Tibial nerve (tissue), 4 donors: ENCODE measurements at regions not wholly inside any gene's neighbourhood (a gene's known extent, or its start where the extent isn't known, plus 50 kb on each side); places are given as distances from the start of the nearest gene placed in this dataset.
"Not testable (repeated sequence)": the region's sequence is repeated elsewhere in the genome, so short reads cannot be mapped to it uniquely, and the experiment has no call there.

Experiments
- DNase-seq, 2 donors: peaks; one replicate each; pipeline ENCODE4 v3.0.0-alpha.2; 2019; ENCODE audit warnings: low spot score in 2 of 2
- H3K27ac ChIP-seq, 4 donors: fragments of 200-600 bp; sonication (generic) in 3 of 4; one replicate each; pipeline ENCODE4 v1.5.1; 2017 to 2019; ENCODE audit warnings: mild to moderate bottlenecking in 1 of 4
- H3K27me3 ChIP-seq, 2 donors: fragments of 200-600 bp; sonication (generic) in 1 of 2; one replicate each; pipeline versions ENCODE4 v1.5.1 to v1.6.0; 2017 to 2019
- H3K36me3 ChIP-seq, 3 donors: fragments of 200-600 bp; sonication (generic); one replicate each; pipeline ENCODE4 v1.5.1; 2018 to 2019
- H3K4me1 ChIP-seq, 4 donors: fragments of 200-600 bp; sonication (generic) in 3 of 4; one replicate each; pipeline ENCODE4 v1.5.1; 2017 to 2019
- H3K4me3 ChIP-seq, 4 donors: fragments of 200-600 bp; sonication (generic) in 3 of 4; one replicate each; pipeline ENCODE4 v1.5.1; 2017 to 2019; ENCODE audit warnings: mild to moderate bottlenecking in 1 of 4, moderate library complexity in 1 of 4
- H3K9me3 ChIP-seq, 4 donors: fragments of 200-600 bp; sonication (generic) in 3 of 4; one replicate each; pipeline ENCODE4 v1.5.1; 2017 to 2019
- CTCF ChIP-seq, 5 experiments: fragments of 200-600 bp in 3 of 5; fragments of 450-650 bp in 2 of 5; sonication (generic) in 3 of 5; IDR thresholded peaks; one replicate each; pipeline ENCODE4 v1.5.1; 2016 to 2019; ENCODE audit warnings: antibody characterized with exemption in 5 of 5, mild to moderate bottlenecking in 3 of 5, moderate library complexity in 2 of 5
- EP300 ChIP-seq, 2 donors: sonication (generic); formaldehyde crosslinking; IDR thresholded peaks; one replicate each; pipeline ENCODE4 v1.6.1; 2017; ENCODE audit warnings: antibody characterized with exemption in 2 of 2, mild to moderate bottlenecking in 1 of 2
- POLR2A ChIP-seq, 2 donors: fragments of 450-650 bp; IDR thresholded peaks; one replicate each; pipeline ENCODE4 v1.6.1; 2017; ENCODE audit warnings: antibody characterized with exemption in 2 of 2, mild to moderate bottlenecking in 2 of 2, moderate library complexity in 2 of 2
- WGBS, 2 donors: methylation state at CpG; one replicate each; pipeline ENCODE4 v1.1.5; 2018; 5-methylcytosine and 5-hydroxymethylcytosine counted together

GRCh38 chr3:14268897-14269296 lies 90.3 kb downstream of the LSM3 start:
- H3K27ac ChIP-seq = no peak overlapping the region
- H3K36me3 ChIP-seq = no peaks in the 10 kb centered on the region
- H3K4me1 ChIP-seq = no peaks in the 10 kb centered on the region
- no peak overlapping the region for H3K4me3 ChIP-seq
- peaks cover 0 to 4% (median 0%) of the 10 kb centered on the region in 4 donors for H3K9me3 ChIP-seq
- no peak for TF ChIP-seq EP300 (IDR thresholded peaks at IDR 0.05)
- no peak for TF ChIP-seq CTCF (IDR thresholded peaks at IDR 0.05)
- TF ChIP-seq POLR2A (IDR thresholded peaks at IDR 0.05) = no peak
- H3K27me3 ChIP-seq = no peaks in the 10 kb centered on the region
- DNase-seq = no peak
- 94 to 100% methylated on average over 1 of the region's 1 CpG for WGBS, 2 donors

DNA sequence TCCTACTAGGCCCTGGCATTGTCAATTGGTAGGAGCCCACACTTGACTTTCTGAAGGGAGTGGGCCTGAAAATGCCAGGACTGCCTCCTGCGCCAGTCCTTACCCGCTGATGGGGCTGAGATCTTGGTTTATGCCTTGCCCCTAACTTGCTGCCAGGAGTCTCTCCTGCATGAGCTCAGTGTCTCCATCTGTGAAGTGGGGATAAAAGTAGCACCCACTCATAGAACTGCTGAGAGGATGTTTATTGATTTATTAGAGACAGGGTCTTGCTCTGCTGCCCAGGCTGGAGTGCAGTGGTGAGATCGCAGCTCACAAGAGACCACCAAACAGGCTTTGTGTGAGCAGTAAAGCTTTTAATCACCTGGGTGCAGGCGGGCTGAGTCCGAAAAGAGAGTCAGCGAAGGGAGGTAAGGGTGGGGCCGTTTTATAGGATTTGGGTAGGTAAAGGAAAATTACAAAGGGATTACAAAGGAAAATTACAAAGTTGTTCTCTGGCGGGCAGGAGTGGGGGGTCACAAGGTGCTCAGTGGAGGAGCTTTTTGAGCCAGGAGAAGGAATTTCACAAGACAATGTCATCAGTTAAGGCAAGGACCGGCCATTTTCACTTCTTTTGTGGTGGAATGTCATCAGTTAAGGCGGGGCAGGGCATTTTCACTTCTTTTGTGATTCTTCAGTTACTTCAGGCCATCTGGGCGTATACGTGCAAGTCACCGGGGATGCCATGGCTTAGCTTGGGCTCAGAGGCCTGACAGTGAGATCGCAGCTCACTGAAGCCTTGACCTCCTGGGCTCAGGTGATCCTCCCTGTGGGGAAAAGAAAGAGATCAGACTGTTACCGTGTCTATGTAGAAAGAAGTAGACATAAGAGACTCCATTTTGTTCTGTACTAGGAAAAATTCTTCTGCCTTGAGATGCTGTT lies 93.7 kb downstream of the LSM3 start:
- not testable (repeated sequence) for H3K27ac ChIP-seq, H3K27me3 ChIP-seq, H3K36me3 ChIP-seq, H3K4me1 ChIP-seq, H3K9me3 ChIP-seq, DNase-seq, H3K4me3 ChIP-seq
- WGBS, 2 donors = 80 to 82% methylated on average over 15 of the region's 15 CpGs

GRCh38 chr3:14272959-14273560 lies 94.4 kb downstream of the LSM3 start:
- not testable (repeated sequence) for H3K36me3 ChIP-seq, H3K27me3 ChIP-seq, H3K4me1 ChIP-seq, H3K9me3 ChIP-seq, H3K27ac ChIP-seq, H3K4me3 ChIP-seq, DNase-seq
- 55 to 71% methylated on average over 5 to 7 of the region's 7 CpGs for WGBS, 2 donors

- WGBS, 2 donors = 73 to 74% methylated on average over 9 of the region's 9 CpGs
- no peak overlapping the region for H3K4me3 ChIP-seq
- H3K36me3 ChIP-seq = no peaks in the 10 kb centered on the region
- no peaks in the 10 kb centered on the region for H3K9me3 ChIP-seq
- no peaks in the 10 kb centered on the region for H3K4me1 ChIP-seq
- no peak overlapping the region for H3K27ac ChIP-seq
- TF ChIP-seq CTCF (IDR thresholded peaks at IDR 0.05) = no peak
- no peak for TF ChIP-seq POLR2A (IDR thresholded peaks at IDR 0.05)
- TF ChIP-seq EP300 (IDR thresholded peaks at IDR 0.05) = no peak
- H3K27me3 ChIP-seq = no peaks in the 10 kb centered on the region
- no peak for DNase-seq
Measured at GRCh38 chr3:14273901-14274611, 95.4 kb downstream of the LSM3 start.

DNA sequence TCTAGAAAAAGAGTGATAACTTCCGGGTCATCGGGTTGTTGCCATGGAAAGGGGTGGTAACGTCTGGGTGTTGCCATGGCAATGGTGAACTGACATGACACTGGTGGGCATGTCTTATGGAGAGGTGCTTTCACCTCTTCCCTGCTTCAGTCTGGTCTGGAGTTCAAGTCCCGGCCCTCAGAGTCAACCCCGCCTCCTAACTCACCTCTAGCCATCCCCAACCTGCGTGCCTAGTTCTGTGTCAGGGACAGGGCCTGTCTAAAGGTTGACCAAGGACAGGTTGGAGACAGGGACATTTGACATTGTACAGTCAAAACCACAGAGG lies 96.0 kb downstream of the LSM3 start:
- Histone ChIP-seq H3K27me3 (no peaks in the 10 kb centered on the region), H3K4me1 (no peaks in the 10 kb centered on the region), H3K27ac (no peak overlapping the region), H3K9me3 (no peaks in the 10 kb centered on the region), H3K4me3 (no peak overlapping the region), H3K36me3 (no peaks in the 10 kb centered on the region)
- no peak for DNase-seq
- TF ChIP-seq EP300 (IDR thresholded peaks at IDR 0.05) = no peak
- no peak for TF ChIP-seq CTCF (IDR thresholded peaks at IDR 0.05)
- WGBS, 2 donors = 82 to 90% methylated on average over 6 of the region's 6 CpGs
